GM12878 (cell line): ENCODE measurements at regions not wholly inside any gene's neighbourhood (a gene's known extent, or its start where the extent isn't known, plus 50 kb on each side); places are given as distances from the start of the nearest gene placed in this dataset.

Experiments
- ATAC-seq: fragments of 200-7000 bp; cut with Tn5 transposase; 3 replicates; pipeline ENCODE4 v1.9.1; 2020; ENCODE audit warnings: mild to moderate bottlenecking, moderate library complexity
- BruUV-seq: library from RNA; stranded (reverse); fragments of 400-500 nt; replicated peaks from 2 replicates; lab custom pipeline; 2021; lab: Mats Ljungman, UMichigan
- CTCF ChIA-PET: fragments of 300-600 bp; sonication (Branson Sonifier 250); formaldehyde crosslinking; extraction: SDS; loops from one replicate; lab custom pipeline; 2021; ENCODE audit warnings: inconsistent platforms; lab: Yijun Ruan, JAX
- POLR2A ChIA-PET: fragments of 350-600 bp; formaldehyde crosslinking; extraction: SDS; loops from one replicate; lab custom pipeline; 2021; ENCODE audit warnings: inconsistent platforms; lab: Charles Lee
- RAD21 ChIA-PET: fragments of 300-600 bp; sonication (Branson Sonifier 250); formaldehyde crosslinking; loops from one replicate; lab custom pipeline; 2023; ENCODE audit warnings: antibody characterized with exemption; ENCODE audit not compliant: unreplicated experiment; lab: Charles Lee
- SMC1A ChIA-PET: fragments of 300-600 bp; sonication (Branson Sonifier 250); formaldehyde crosslinking; loops from one replicate; lab custom pipeline; 2023; ENCODE audit not compliant: unreplicated experiment, uncharacterized antibody; lab: Charles Lee
- DNase-seq: peaks from one replicate; pipeline ENCODE4 v3.0.0-alpha.2; 2011; ENCODE audit warnings: low read depth, low spot score
- FAIRE-seq: peaks from 3 replicates; lab custom pipeline; 2011; peaks lifted over from hg19 to GRCh38; lab: Jason Lieb, UNC
- H2AFZ ChIP-seq: 2 replicates; pipeline ENCODE4 v1.6.0; 2011; ENCODE audit warnings: low read depth, low read length, control low read depth; ENCODE audit not compliant: control insufficient read depth
- H3K27ac ChIP-seq: 2 replicates; pipeline ENCODE4 v1.5.1; 2011; ENCODE audit warnings: control low read depth; ENCODE audit not compliant: control insufficient read depth, insufficient read depth
- H3K27me3 ChIP-seq, 2 experiments: replicated peaks in 1 of 2; 2 replicates each; pipeline versions ENCODE4 v1.6.0 to v1.6.1; 2011; ENCODE audit warnings: low read length in 1 of 2; ENCODE audit not compliant: control insufficient read depth in 2 of 2, insufficient read depth in 2 of 2
- H3K36me3 ChIP-seq, 2 experiments: 2 replicates each; pipeline ENCODE4 v1.5.1; 2011; ENCODE audit warnings: low read length in 1 of 2; ENCODE audit not compliant: control insufficient read depth in 2 of 2, insufficient read depth in 2 of 2
- H3K4me1 ChIP-seq: 2 replicates; pipeline ENCODE4 v1.6.1; 2011; ENCODE audit warnings: mild to moderate bottlenecking, low read length, moderate library complexity, mixed read lengths; ENCODE audit not compliant: control insufficient read depth, insufficient read depth
- H3K4me2 ChIP-seq: 2 replicates; pipeline ENCODE4 v1.6.0; 2011; ENCODE audit warnings: control low read depth; ENCODE audit not compliant: control insufficient read depth, insufficient read depth
- H3K4me3 ChIP-seq: fragments of 200-600 bp; sonication (generic); 2 replicates; pipeline ENCODE4 v1.5.1; 2016
- H3K79me2 ChIP-seq: 2 replicates; pipeline ENCODE4 v1.6.0; 2011; ENCODE audit warnings: low read length; ENCODE audit not compliant: control insufficient read depth, insufficient read depth
- H3K9ac ChIP-seq: 2 replicates; pipeline ENCODE4 v1.8.0; 2011; ENCODE audit warnings: low read length, control low read depth, mixed read lengths; ENCODE audit not compliant: control insufficient read depth, insufficient read depth
- H3K9me3 ChIP-seq: replicated peaks from 3 replicates; pipeline ENCODE4 v1.5.1; 2011; ENCODE audit warnings: mild to moderate bottlenecking, low read length; ENCODE audit not compliant: control insufficient read depth, insufficient read depth
- H4K20me1 ChIP-seq: 2 replicates; pipeline ENCODE4 v1.6.0; 2011; ENCODE audit not compliant: control insufficient read depth, insufficient read depth
- ASH2L ChIP-seq: fragments of 300-600, 200-600 bp; sonication (generic); IDR thresholded peaks from 2 replicates; pipeline ENCODE4 v1.6.1; 2017; ENCODE audit warnings: low read depth, mild to moderate bottlenecking, borderline replicate concordance
- BCLAF1 ChIP-seq: fragments of 450-650 bp; IDR thresholded peaks from 2 replicates; pipeline ENCODE4 v1.6.1; 2017; ENCODE audit warnings: antibody characterized with exemption, mild to moderate bottlenecking, moderate library complexity
- BHLHE40 ChIP-seq, 2 experiments: fragments of 450-650 bp in 1 of 2; IDR thresholded peaks; 2 replicates each; pipeline ENCODE4 v1.6.1; 2011 to 2017; ENCODE audit warnings: low read depth in 2 of 2, borderline replicate concordance in 1 of 2, improper control_type of control experiment in 1 of 2, low read length in 1 of 2, mild to moderate bottlenecking in 1 of 2
- CREM ChIP-seq: IDR thresholded peaks from 2 replicates; pipeline ENCODE4 v1.6.1; 2014; ENCODE audit warnings: antibody characterized with exemption, low read depth
- FOS ChIP-seq: IDR thresholded peaks from 3 replicates; pipeline ENCODE4 v1.6.1; 2011; ENCODE audit warnings: borderline replicate concordance; ENCODE audit not compliant: insufficient read length; ENCODE audit errors: extremely low read depth
- RAD21 ChIP-seq: IDR thresholded peaks from 2 replicates; pipeline ENCODE4 v1.6.1; 2011; ENCODE audit warnings: mild to moderate bottlenecking, low read depth, low read length, moderate library complexity; ENCODE audit not compliant: insufficient read depth
- RB1 ChIP-seq: fragments of 450-650 bp; formaldehyde crosslinking; IDR thresholded peaks from 2 replicates; pipeline ENCODE4 v1.6.1; 2017; ENCODE audit warnings: mild to moderate bottlenecking, borderline replicate concordance
- RELA ChIP-seq: fragments of 450-650 bp; IDR thresholded peaks from 2 replicates; pipeline ENCODE4 v1.8.0; 2014; ENCODE audit warnings: borderline replicate concordance; ENCODE audit not compliant: partially characterized antibody
- SMC3 ChIP-seq: IDR thresholded peaks from 2 replicates; pipeline ENCODE4 v1.6.1; 2011; ENCODE audit warnings: low read length, improper control_type of control experiment, borderline replicate concordance
- TARDBP ChIP-seq: IDR thresholded peaks from 2 replicates; pipeline ENCODE4 v1.6.1; 2016; ENCODE audit warnings: borderline replicate concordance
- TCF7 ChIP-seq: IDR thresholded peaks from 2 replicates; pipeline ENCODE4 v1.6.1; 2014; ENCODE audit warnings: antibody characterized with exemption, borderline replicate concordance
- ZBTB4 ChIP-seq: fragments of 450-650 bp; formaldehyde crosslinking; IDR thresholded peaks from 2 replicates; pipeline ENCODE4 v1.4.0; 2022; ENCODE audit warnings: mild to moderate bottlenecking, moderate library complexity
- WGBS: methylation state at CpG from one replicate; pipeline ENCODE4 v1.1.6; 2016; ENCODE audit warnings: low lambda C conversion rate; ENCODE audit not compliant: insufficient replicate concordance, insufficient coverage; ENCODE audit errors: missing lambda C conversion rate; 5-methylcytosine and 5-hydroxymethylcytosine counted together
- in situ Hi-C: fragments of 300-500 bp; cut with MboI; formaldehyde crosslinking; loops from 9 replicates; pipeline ENCODE4 v1.14.3; 2018; ENCODE audit warnings: mixed read lengths
- intact Hi-C: fragments of 100-400 bp; cut with micrococcal nuclease; formaldehyde crosslinking; loops from one replicate; pipeline ENCODE4 v1.14.2; 2022; ENCODE audit not compliant: unreplicated experiment
- TF ChIP-seq, protein P1 (sequence below): fragments of 450-650 bp; IDR thresholded peaks from 2 replicates; pipeline ENCODE4 v1.6.1; 2016; ENCODE audit warnings: mild to moderate bottlenecking

DNA sequence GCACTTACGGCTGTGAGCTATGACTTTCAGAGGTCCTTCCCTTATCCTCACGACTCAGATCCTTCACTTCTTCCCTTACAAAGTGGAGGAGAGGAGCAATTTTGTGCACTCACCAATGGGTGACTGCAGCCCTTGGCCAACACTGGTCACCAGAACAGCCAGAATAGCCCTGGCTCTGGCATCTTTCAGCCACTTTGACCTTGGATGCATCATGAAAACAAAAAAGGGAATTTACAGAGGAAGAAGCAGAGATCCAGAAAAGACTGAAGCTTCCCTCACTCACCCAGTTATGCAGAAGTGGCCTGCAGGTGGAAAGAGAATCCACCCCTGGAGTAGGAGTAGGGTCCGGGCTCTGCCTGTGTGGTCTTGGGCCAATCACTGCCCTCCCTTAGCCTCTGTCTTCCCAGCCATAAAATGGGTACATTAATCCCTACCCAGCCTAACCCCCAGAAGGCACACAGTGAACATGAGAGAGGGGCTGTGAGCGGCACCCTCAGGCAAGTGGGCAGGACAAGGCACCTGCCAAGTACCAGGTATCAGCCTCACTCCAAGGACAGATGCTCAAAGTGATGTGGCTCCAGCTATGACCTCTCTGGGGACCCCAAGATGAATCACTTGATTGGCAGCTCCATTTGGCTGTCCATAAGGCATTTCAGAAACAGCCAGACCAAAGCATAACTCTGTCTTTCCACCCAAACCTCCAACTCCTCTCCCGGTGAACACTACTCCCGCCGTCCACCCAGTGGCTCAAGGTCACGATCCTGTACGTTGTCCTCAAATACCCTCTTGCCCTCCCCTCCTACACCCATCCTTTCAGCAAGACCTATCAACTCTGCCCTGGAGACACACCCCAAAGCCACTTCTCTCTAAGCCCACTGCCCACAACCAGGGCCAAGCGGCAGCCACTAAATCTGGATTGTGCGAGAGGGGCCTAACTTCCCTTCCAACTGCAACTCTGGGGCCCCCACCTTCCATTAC, 129.8 kb upstream of the ZMIZ1 start:
- no peak overlapping the region for H3K4me2 ChIP-seq
- WGBS = 57% methylated on average over 11 of the region's 11 CpGs
- no peaks in the 10 kb centered on the region; the same call in 1 of the 2 replicates for H4K20me1 ChIP-seq
- no peak for DNase-seq
- no peak overlapping the region for H3K27ac ChIP-seq
- no peaks in the 10 kb centered on the region for H3K79me2 ChIP-seq
- ChIA-PET SMC1A (interaction anchor here (0.8 to 1.4 kb wide), 2 partner anchors 9 to 14 kb away, joined by 3 read pairs; no protein-coding TSS in a partner anchor), CTCF (interaction anchor here (1.4 kb wide), 1 partner anchor 256 kb away, joined by 4 read pairs; no protein-coding TSS in a partner anchor), RAD21 (no interaction called here), POLR2A (no interaction called here)
- H2AFZ ChIP-seq = no peak overlapping the region
- H3K4me1 ChIP-seq = no peaks in the 10 kb centered on the region
- no peaks in the 10 kb centered on the region for H3K36me3 ChIP-seq
- BruUV-seq = no TSS peak
- intact Hi-C loops = no loop called here
- H3K27me3 ChIP-seq = peaks cover 0 to 2% of the 10 kb centered on the region in 2 experiments; a peak in 2 of 4 replicates
- H3K9me3 ChIP-seq = no peaks in the 10 kb centered on the region; the same call in 2 of the 3 replicates
- H3K4me3 ChIP-seq = no peak overlapping the region
- no peak overlapping the region for H3K9ac ChIP-seq
- ATAC-seq = no peak
- in situ Hi-C loops = no loop called here
- no peak for FAIRE-seq
- TF ChIP-seq, protein P1, sequence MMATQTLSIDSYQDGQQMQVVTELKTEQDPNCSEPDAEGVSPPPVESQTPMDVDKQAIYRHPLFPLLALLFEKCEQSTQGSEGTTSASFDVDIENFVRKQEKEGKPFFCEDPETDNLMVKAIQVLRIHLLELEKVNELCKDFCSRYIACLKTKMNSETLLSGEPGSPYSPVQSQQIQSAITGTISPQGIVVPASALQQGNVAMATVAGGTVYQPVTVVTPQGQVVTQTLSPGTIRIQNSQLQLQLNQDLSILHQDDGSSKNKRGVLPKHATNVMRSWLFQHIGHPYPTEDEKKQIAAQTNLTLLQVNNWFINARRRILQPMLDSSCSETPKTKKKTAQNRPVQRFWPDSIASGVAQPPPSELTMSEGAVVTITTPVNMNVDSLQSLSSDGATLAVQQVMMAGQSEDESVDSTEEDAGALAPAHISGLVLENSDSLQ = no peak
- TF ChIP-seq CREM = no peak
- no peak for TF ChIP-seq RB1
- TF ChIP-seq ASH2L = no peak
- no peak for TF ChIP-seq BCLAF1
- TF ChIP-seq RELA = no peak
- TF ChIP-seq TCF7 = no peak
- no peak for TF ChIP-seq RAD21
- no peak for TF ChIP-seq SMC3
- no peak for TF ChIP-seq ZBTB4 (CRISPR knock-in tag)
- TF ChIP-seq FOS = no peak
- TF ChIP-seq BHLHE40 (IDR thresholded peaks at IDR 0.05; ENCODE audit: borderline replicate concordance in 1 of 2, low read depth in 2 of 2, low read length in 1 of 2) = no peak
- TF ChIP-seq TARDBP = no peak
